Astrocyte (in vitro differentiated cells and primary cell): ENCODE measurements at regions not wholly inside any gene's neighbourhood (a gene's known extent, or its start where the extent isn't known, plus 50 kb on each side); places are given as distances from the start of the nearest gene placed in this dataset.

ENCODE experiments used
- DNase-seq: peaks from one replicate; pipeline ENCODE4 v3.0.0-alpha.2; 2010; ENCODE audit warnings: low read depth
- FAIRE-seq: peaks from 2 replicates; lab custom pipeline; 2011; peaks lifted over from hg19 to GRCh38; lab: Jason Lieb, UNC
- H2AFZ ChIP-seq: 2 replicates; pipeline ENCODE4 v1.6.0; 2012; ENCODE audit warnings: low read depth, low read length, inconsistent platforms
- H3K27ac ChIP-seq: 2 replicates; pipeline ENCODE4 v1.5.1; 2011; ENCODE audit warnings: low read depth, low read length, inconsistent platforms
- H3K27me3 ChIP-seq: 2 replicates; pipeline ENCODE4 v1.6.0; 2011; ENCODE audit warnings: low read length, inconsistent platforms; ENCODE audit not compliant: insufficient read depth
- H3K36me3 ChIP-seq: 2 replicates; pipeline ENCODE4 v1.5.1; 2011; ENCODE audit warnings: low read length, inconsistent platforms; ENCODE audit not compliant: insufficient read depth
- H3K4me1 ChIP-seq: 2 replicates; pipeline ENCODE4 v1.5.1; 2011; ENCODE audit warnings: low read length, inconsistent platforms; ENCODE audit not compliant: insufficient read depth
- H3K4me2 ChIP-seq: 2 replicates; pipeline ENCODE4 v1.6.0; 2012; ENCODE audit warnings: low read length, inconsistent platforms
- H3K4me3 ChIP-seq: 2 replicates; pipeline ENCODE4 v1.5.1; 2011; ENCODE audit warnings: low read depth, mild to moderate bottlenecking, low read length, inconsistent platforms; ENCODE audit not compliant: insufficient read depth
- H3K79me2 ChIP-seq: 2 replicates; pipeline ENCODE4 v1.6.0; 2012; ENCODE audit warnings: mild to moderate bottlenecking, low read length, inconsistent platforms; ENCODE audit not compliant: insufficient read depth
- H3K9ac ChIP-seq: 2 replicates; pipeline ENCODE4 v1.6.0; 2012; ENCODE audit warnings: mild to moderate bottlenecking, low read length, inconsistent platforms
- H3K9me3 ChIP-seq: 2 replicates; pipeline ENCODE4 v1.5.1; 2012; ENCODE audit warnings: low read depth, mild to moderate bottlenecking, low read length, inconsistent platforms; ENCODE audit not compliant: insufficient read depth
- H4K20me1 ChIP-seq: 2 replicates; pipeline ENCODE4 v1.6.0; 2012; ENCODE audit warnings: low read length, inconsistent platforms; ENCODE audit not compliant: insufficient read depth
- H3K27ac Mint-ChIP-seq: one replicate; pipeline ENCODE4 v1.8.0; 2021; ENCODE audit warnings: mild to moderate bottlenecking, mixed read lengths; ENCODE audit not compliant: unreplicated experiment
- H3K27me3 Mint-ChIP-seq: one replicate; pipeline ENCODE4 v1.8.0; 2021; ENCODE audit warnings: low read depth, mixed read lengths; ENCODE audit not compliant: unreplicated experiment
- H3K36me3 Mint-ChIP-seq: one replicate; pipeline ENCODE4 v1.8.0; 2021; ENCODE audit warnings: low read depth, mixed read lengths; ENCODE audit not compliant: unreplicated experiment
- H3K4me1 Mint-ChIP-seq: one replicate; pipeline ENCODE4 v1.8.0; 2021; ENCODE audit warnings: low read depth, mixed read lengths; ENCODE audit not compliant: unreplicated experiment
- H3K4me3 Mint-ChIP-seq: one replicate; pipeline ENCODE4 v1.8.0; 2021; ENCODE audit warnings: mild to moderate bottlenecking, moderate library complexity, mixed read lengths; ENCODE audit not compliant: unreplicated experiment
- H3K9me3 Mint-ChIP-seq: one replicate; pipeline ENCODE4 v1.8.0; 2021; ENCODE audit warnings: mild to moderate bottlenecking, mixed read lengths; ENCODE audit not compliant: unreplicated experiment
- EZH2 ChIP-seq: IDR thresholded peaks from 2 replicates; pipeline ENCODE4 v1.6.1; 2012; ENCODE audit warnings: mild to moderate bottlenecking, low read length, inconsistent platforms; ENCODE audit not compliant: insufficient read depth
- TF ChIP-seq, protein P1 (sequence below): IDR thresholded peaks from 2 replicates; pipeline ENCODE4 v1.5.1; 2011; ENCODE audit warnings: low read depth, mild to moderate bottlenecking, inconsistent platforms, low read length, moderate library complexity; ENCODE audit not compliant: insufficient read depth

DNA sequence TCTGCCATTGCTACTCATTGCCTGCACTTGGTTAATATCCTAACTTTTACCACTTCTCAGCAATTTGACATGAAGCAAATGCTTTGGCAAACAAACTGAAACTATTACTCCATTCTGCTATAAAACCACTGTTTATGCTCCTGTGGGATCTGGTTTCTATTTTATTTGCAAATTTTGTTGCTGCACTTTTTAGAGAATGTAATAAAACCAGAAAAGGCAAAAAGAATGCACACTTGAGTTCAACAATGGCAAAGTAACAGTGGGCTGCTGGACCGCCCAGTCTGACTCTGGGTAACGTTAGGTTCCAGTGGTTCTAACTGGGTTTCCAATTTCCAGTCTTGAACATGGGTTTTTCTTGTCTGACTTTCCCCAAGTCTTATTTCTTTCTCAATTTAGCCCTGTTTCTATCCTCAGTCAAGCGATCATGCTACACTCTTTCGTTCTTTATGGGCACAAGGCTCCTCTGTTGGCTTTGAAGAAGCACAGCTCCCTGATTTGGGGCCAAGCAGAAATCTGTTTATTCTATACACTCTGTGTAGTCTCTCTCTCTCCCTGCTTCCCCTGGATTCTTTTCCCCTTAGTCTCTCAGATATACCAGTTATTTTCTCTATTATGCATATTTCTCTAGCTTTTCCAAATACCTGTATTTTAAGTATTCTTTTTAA lies 129.2 kb upstream of the FAM3C start:
- Histone ChIP-seq H3K27me3 (peaks cover 8% of the 10 kb centered on the region), H4K20me1 (no peaks in the 10 kb centered on the region), H3K4me3 (no peak overlapping the region), H3K4me2 (no peak overlapping the region), H3K4me1 (peaks cover 4% of the 10 kb centered on the region), H3K9ac (no peak overlapping the region), H3K36me3 (no peaks in the 10 kb centered on the region), H3K79me2 (no peaks in the 10 kb centered on the region), H2AFZ (no peak overlapping the region), H3K9me3 (no peaks in the 10 kb centered on the region), H3K27ac (no peak overlapping the region)
- DNase-seq (no peak), FAIRE-seq (no peak)
- Mint-ChIP-seq H3K36me3 (no peaks in the 10 kb centered on the region), H3K4me3 (no peak overlapping the region), H3K9me3 (no peaks in the 10 kb centered on the region), H3K27me3 (no peaks in the 10 kb centered on the region), H3K4me1 (peaks cover 24% of the 10 kb centered on the region), H3K27ac (no peak overlapping the region)
- TF ChIP-seq, protein P1, sequence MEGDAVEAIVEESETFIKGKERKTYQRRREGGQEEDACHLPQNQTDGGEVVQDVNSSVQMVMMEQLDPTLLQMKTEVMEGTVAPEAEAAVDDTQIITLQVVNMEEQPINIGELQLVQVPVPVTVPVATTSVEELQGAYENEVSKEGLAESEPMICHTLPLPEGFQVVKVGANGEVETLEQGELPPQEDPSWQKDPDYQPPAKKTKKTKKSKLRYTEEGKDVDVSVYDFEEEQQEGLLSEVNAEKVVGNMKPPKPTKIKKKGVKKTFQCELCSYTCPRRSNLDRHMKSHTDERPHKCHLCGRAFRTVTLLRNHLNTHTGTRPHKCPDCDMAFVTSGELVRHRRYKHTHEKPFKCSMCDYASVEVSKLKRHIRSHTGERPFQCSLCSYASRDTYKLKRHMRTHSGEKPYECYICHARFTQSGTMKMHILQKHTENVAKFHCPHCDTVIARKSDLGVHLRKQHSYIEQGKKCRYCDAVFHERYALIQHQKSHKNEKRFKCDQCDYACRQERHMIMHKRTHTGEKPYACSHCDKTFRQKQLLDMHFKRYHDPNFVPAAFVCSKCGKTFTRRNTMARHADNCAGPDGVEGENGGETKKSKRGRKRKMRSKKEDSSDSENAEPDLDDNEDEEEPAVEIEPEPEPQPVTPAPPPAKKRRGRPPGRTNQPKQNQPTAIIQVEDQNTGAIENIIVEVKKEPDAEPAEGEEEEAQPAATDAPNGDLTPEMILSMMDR = no peak
- TF ChIP-seq EZH2 = no peak

GRCh38 chr7:121521711-121522400 lies 125.7 kb upstream of the FAM3C start:
- no peak for DNase-seq
- no peaks in the 10 kb centered on the region for H3K27me3 Mint-ChIP-seq
- H2AFZ ChIP-seq = no peak overlapping the region
- H3K9me3 Mint-ChIP-seq = no peaks in the 10 kb centered on the region
- no peak for FAIRE-seq
- H3K9ac ChIP-seq = no peak overlapping the region
- no peaks in the 10 kb centered on the region for H3K36me3 ChIP-seq
- no peak overlapping the region for H3K4me3 Mint-ChIP-seq
- H3K4me3 ChIP-seq = no peak overlapping the region
- H3K4me1 ChIP-seq = no peaks in the 10 kb centered on the region
- H3K36me3 Mint-ChIP-seq = peaks cover 2% of the 10 kb centered on the region
- H3K27ac ChIP-seq = no peak overlapping the region
- no peak overlapping the region for H3K27ac Mint-ChIP-seq
- H3K79me2 ChIP-seq = no peaks in the 10 kb centered on the region
- peaks cover 8% of the 10 kb centered on the region for H3K4me1 Mint-ChIP-seq
- no peaks in the 10 kb centered on the region for H4K20me1 ChIP-seq
- H3K9me3 ChIP-seq = no peaks in the 10 kb centered on the region
- peaks cover 3% of the 10 kb centered on the region for H3K27me3 ChIP-seq
- no peak overlapping the region for H3K4me2 ChIP-seq
- TF ChIP-seq, protein P1 = no peak
- no peak for TF ChIP-seq EZH2

DNA sequence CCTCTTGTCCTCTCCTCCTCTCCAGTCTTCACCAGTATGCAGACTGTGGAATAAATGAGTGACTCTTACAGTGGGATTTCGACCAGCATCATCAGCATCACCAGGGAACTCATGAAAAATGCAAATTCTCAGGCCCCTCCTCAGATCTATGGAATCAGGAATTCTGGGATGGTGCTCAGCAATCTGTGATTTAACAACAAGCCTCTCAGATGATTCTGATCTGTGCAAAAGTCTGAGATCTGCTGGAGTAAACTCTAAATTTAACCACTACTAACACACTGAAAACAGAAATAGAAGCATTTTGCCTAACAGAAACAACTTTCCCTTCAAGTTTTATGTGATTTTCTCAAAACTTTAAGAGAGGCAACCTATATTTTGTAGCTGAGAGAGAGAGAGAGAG lies 124.8 kb upstream of the FAM3C start:
- no peaks in the 10 kb centered on the region for H3K27me3 Mint-ChIP-seq
- Histone ChIP-seq H3K4me3 (no peak overlapping the region), H3K36me3 (no peaks in the 10 kb centered on the region), H3K9ac (no peak overlapping the region), H3K4me1 (no peaks in the 10 kb centered on the region), H2AFZ (no peak overlapping the region), H3K27me3 (peaks cover 3% of the 10 kb centered on the region), H3K79me2 (no peaks in the 10 kb centered on the region), H4K20me1 (no peaks in the 10 kb centered on the region), H3K4me2 (no peak overlapping the region), H3K27ac (no peak overlapping the region), H3K9me3 (no peaks in the 10 kb centered on the region)
- TF ChIP-seq, protein P1 = no peak
- no peak for TF ChIP-seq EZH2
- DNase-seq = no peak
- FAIRE-seq = no peak
- H3K36me3 Mint-ChIP-seq = peaks cover 2% of the 10 kb centered on the region
- H3K27ac Mint-ChIP-seq = no peak overlapping the region
- H3K4me1 Mint-ChIP-seq = peaks cover 8% of the 10 kb centered on the region
- H3K9me3 Mint-ChIP-seq = no peaks in the 10 kb centered on the region
- H3K4me3 Mint-ChIP-seq = no peak overlapping the region
